PC-3 (cell line): ENCODE measurements at regions not wholly inside any gene's neighbourhood (a gene's known extent, or its start where the extent isn't known, plus 50 kb on each side); places are given as distances from the start of the nearest gene placed in this dataset.
A peak's percentile ranks its signal among the peaks of the same experiment; 100 is the strongest.

ENCODE experiments used
- ATAC-seq: fragments of 200-7000 bp; cut with Tn5 transposase; 2 replicates; pipeline ENCODE4 v1.9.1; 2020; ENCODE audit warnings: mild to moderate bottlenecking, moderate library complexity
- BruUV-seq: library from RNA; stranded (reverse); fragments of 400-500 nt; replicated peaks from 2 replicates; lab custom pipeline; 2021; lab: Mats Ljungman, UMichigan
- CTCF ChIA-PET: fragments of 300-600 bp; sonication (Branson Sonifier 250); formaldehyde crosslinking; loops from one replicate; lab custom pipeline; 2022; ENCODE audit warnings: antibody characterized with exemption; lab: Charles Lee
- POLR2A ChIA-PET: fragments of 300-600 bp; sonication (Branson Sonifier 250); formaldehyde crosslinking; loops from one replicate; lab custom pipeline; 2022; ENCODE audit warnings: antibody characterized with exemption; ENCODE audit not compliant: unreplicated experiment; lab: Charles Lee
- DNase-seq: peaks from one replicate; pipeline ENCODE4 v3.0.0-alpha.2; 2015
- H2AFZ ChIP-seq: fragments of 300-600 bp; sonication (generic); 2 replicates; pipeline ENCODE4 v1.6.0; 2016; ENCODE audit warnings: antibody characterized with exemption, low read length
- H3F3A ChIP-seq: fragments of 300-600 bp; sonication (generic); one replicate; pipeline ENCODE4 v1.6.0; 2017; ENCODE audit warnings: antibody characterized with exemption, low read length, control low read depth, mild to moderate bottlenecking; ENCODE audit not compliant: unreplicated experiment
- H3K27ac ChIP-seq: fragments of 300-600 bp; sonication (generic); 2 replicates; pipeline ENCODE4 v1.5.1; 2016; ENCODE audit warnings: mild to moderate bottlenecking, low read length
- H3K27me3 ChIP-seq: fragments of 300-600 bp; sonication (generic); 2 replicates; pipeline ENCODE4 v1.6.1; 2016; ENCODE audit warnings: low read length, mixed read lengths
- H3K36me3 ChIP-seq: fragments of 300-600 bp; sonication (generic); 2 replicates; pipeline ENCODE4 v1.6.1; 2016; ENCODE audit warnings: low read depth, mixed run types, low read length, mixed read lengths
- H3K4me1 ChIP-seq: fragments of 300-600 bp; sonication (generic); 2 replicates; pipeline ENCODE4 v1.5.1; 2016; ENCODE audit warnings: low read length; ENCODE audit not compliant: insufficient read depth
- H3K4me2 ChIP-seq: fragments of 300-600 bp; sonication (generic); 2 replicates; pipeline ENCODE4 v1.6.0; 2016; ENCODE audit warnings: low read length
- H3K4me3 ChIP-seq: fragments of 300-600 bp; sonication (generic); 2 replicates; pipeline ENCODE4 v1.5.1; 2016; ENCODE audit warnings: mild to moderate bottlenecking, low read length, mixed read lengths
- H3K79me2 ChIP-seq: fragments of 300-600 bp; sonication (generic); 2 replicates; pipeline ENCODE4 v1.6.1; 2017; ENCODE audit warnings: low read length, mixed read lengths
- H3K9ac ChIP-seq: fragments of 300-600 bp; sonication (generic); 2 replicates; pipeline ENCODE4 v1.6.0; 2016; ENCODE audit warnings: mild to moderate bottlenecking, low read length
- H3K9me2 ChIP-seq: fragments of 300-600 bp; sonication (generic); replicated peaks from 2 replicates; pipeline ENCODE4 v1.6.1; 2016; ENCODE audit warnings: mixed run types, low read length, mixed read lengths
- H3K9me3 ChIP-seq: fragments of 300-600 bp; sonication (generic); 2 replicates; pipeline ENCODE4 v1.6.1; 2016; ENCODE audit warnings: low read length, mixed read lengths
- H4K20me1 ChIP-seq: fragments of 300-600 bp; sonication (generic); 2 replicates; pipeline ENCODE4 v1.6.1; 2016; ENCODE audit warnings: low read length, mixed read lengths
- CTCF ChIP-seq: fragments of 300-600 bp; sonication (generic); conservative IDR thresholded peaks from 2 replicates; pipeline ENCODE4 v1.5.1; 2017; ENCODE audit warnings: antibody characterized with exemption, low read depth, mild to moderate bottlenecking, low read length
- EZH2 ChIP-seq: fragments of 300-600 bp; sonication (generic); IDR thresholded peaks from one replicate; pipeline ENCODE4 v1.6.1; 2017; ENCODE audit warnings: antibody characterized with exemption, mild to moderate bottlenecking, low read length; ENCODE audit not compliant: unreplicated experiment
- EZH2phosphoT487 ChIP-seq: fragments of 300-600 bp; sonication (generic); IDR thresholded peaks from 2 replicates; pipeline ENCODE4 v1.6.1; 2018; ENCODE audit warnings: mild to moderate bottlenecking, antibody characterized with exemption, low read length, borderline replicate concordance
- intact Hi-C: fragments of 100-400 bp; cut with micrococcal nuclease; formaldehyde crosslinking; loops from 2 replicates; pipeline ENCODE4 v1.9.0; 2023

- Histone ChIP-seq H3K27me3 (peaks cover 93% of the 10 kb centered on the region), H2AFZ (no peak overlapping the region), H3K4me3 (no peak overlapping the region), H3K9me2 (no peaks in the 10 kb centered on the region), H3F3A (no peaks in the 10 kb centered on the region), H3K9ac (no peak overlapping the region), H3K36me3 (no peaks in the 10 kb centered on the region), H3K4me2 (no peak overlapping the region), H3K4me1 (no peaks in the 10 kb centered on the region), H4K20me1 (no peaks in the 10 kb centered on the region), H3K79me2 (no peaks in the 10 kb centered on the region), H3K27ac (no peak overlapping the region), H3K9me3 (no peaks in the 10 kb centered on the region)
- ChIA-PET POLR2A (no interaction called here), CTCF (interaction anchor here (1.0 kb wide), 1 partner anchor 199 kb away, joined by 10 read pairs; no protein-coding TSS in a partner anchor)
- DNase-seq, result peak; percentile 35
- BruUV-seq, result no TSS peak
- intact Hi-C loops, result loop anchor here (1.0 kb wide), 1 partner anchor 199 kb away; no protein-coding TSS in a partner anchor
- TF ChIP-seq CTCF (peak; percentile 45), EZH2 (no peak)
- peak; percentile 50; the same call in 1 of the 2 replicates for ATAC-seq
Observed at GRCh38 chr20:48421547-48421946, 406.3 kb downstream of the PREX1 start.

- Histone ChIP-seq H3K27me3 (peaks cover 83% of the 10 kb centered on the region), H3K9ac (no peak overlapping the region), H3F3A (no peaks in the 10 kb centered on the region), H4K20me1 (no peaks in the 10 kb centered on the region), H3K79me2 (no peaks in the 10 kb centered on the region), H3K4me1 (no peaks in the 10 kb centered on the region), H3K4me2 (no peak overlapping the region), H3K4me3 (no peak overlapping the region), H2AFZ (no peak overlapping the region), H3K9me3 (no peaks in the 10 kb centered on the region), H3K9me2 (no peaks in the 10 kb centered on the region), H3K27ac (no peak overlapping the region), H3K36me3 (no peaks in the 10 kb centered on the region)
- DNase-seq (no peak), ATAC-seq (no peak)
- POLR2A ChIA-PET, result no interaction called here
- BruUV-seq, result no TSS peak
- TF ChIP-seq CTCF, result no peak
- no peak for TF ChIP-seq EZH2
- no peak for TF ChIP-seq EZH2phosphoT487
- CTCF ChIA-PET, result no interaction called here
- intact Hi-C loops, result no loop called here
Observed at GRCh38 chr20:48420176-48420575, 407.6 kb downstream of the PREX1 start.

- BruUV-seq, result no TSS peak
- Histone ChIP-seq H3K36me3 (no peaks in the 10 kb centered on the region), H3K27me3 (peaks cover 79% of the 10 kb centered on the region), H3K4me3 (no peak overlapping the region), H3K4me2 (no peak overlapping the region), H3K9me3 (no peaks in the 10 kb centered on the region), H3K79me2 (no peaks in the 10 kb centered on the region), H3K27ac (no peak overlapping the region), H3K9me2 (no peaks in the 10 kb centered on the region), H4K20me1 (no peaks in the 10 kb centered on the region), H3K4me1 (no peaks in the 10 kb centered on the region), H3K9ac (no peak overlapping the region), H2AFZ (no peak overlapping the region), H3F3A (no peaks in the 10 kb centered on the region)
- POLR2A ChIA-PET, result no interaction called here
- ATAC-seq (no peak), DNase-seq (no peak)
- TF ChIP-seq EZH2 (no peak), EZH2phosphoT487 (no peak), CTCF (no peak)
- CTCF ChIA-PET, result no interaction called here
- intact Hi-C loops, result no loop called here
Observed at GRCh38 chr20:48419173-48419572, 408.6 kb downstream of the PREX1 start.
